ENCODE measurements at regions not wholly inside any gene's neighbourhood (a gene's known extent, or its start where the extent isn't known, plus 50 kb on each side); places are given as distances from the start of the nearest gene placed in this dataset.

GRCh38 chr6:27766405-27766804, 145.8 kb downstream of the OR2B2 start:
- Histone ChIP-seq H3K27me3 (replicated peaks in 1 of 2; ENCODE audit: control insufficient read depth in 2 of 2, extremely low read depth in 1 of 2, insufficient read depth in 2 of 2, low read length in 1 of 2) (peaks cover 0 to 5% of the 10 kb centered on the region in 2 experiments), H3K9me3 (no peaks in the 10 kb centered on the region), H3K4me3 (ENCODE audit: control insufficient read depth in 1 of 2, extremely low read depth in 1 of 2, low read length in 1 of 2) (no peak overlapping the region), H3K27ac (ENCODE audit: low read length) (no peak overlapping the region), H3K36me3 (ENCODE audit: control insufficient read depth in 2 of 2, extremely low read depth in 1 of 2, insufficient read depth in 1 of 2, low read length in 1 of 2) (no peaks in the 10 kb centered on the region), H3K4me1 (ENCODE audit: control insufficient read depth in 1 of 2, extremely low read depth in 1 of 2, insufficient read depth in 2 of 2, low read length in 2 of 2) (no peaks in the 10 kb centered on the region)
- H3K36me3 Mint-ChIP-seq: no peaks in the 10 kb centered on the region
- H3K9me3 Mint-ChIP-seq: no peaks in the 10 kb centered on the region
- no peak overlapping the region for H3K27ac Mint-ChIP-seq
- CTCF ChIA-PET: no interaction called here
- H3K4me1 Mint-ChIP-seq: peaks cover 0 to 4% (median 2%) of the 10 kb centered on the region in 3 donors
- POLR2A ChIA-PET: no interaction called here
- DNase-seq: no peak
- WGBS (ENCODE audit: insufficient coverage): no CpG with 5 or more reads among the region's 1 CpG
- peaks cover 13 to 16% of the 10 kb centered on the region in 2 donors for H3K27me3 Mint-ChIP-seq
- no peak for ATAC-seq (replicated peaks in 1 of 4)
- no peak overlapping the region for H3K4me3 Mint-ChIP-seq

- POLR2A ChIA-PET: no interaction called here
- H3K27ac Mint-ChIP-seq: no peak overlapping the region
- H3K27me3 Mint-ChIP-seq: peaks cover 13% of the 10 kb centered on the region in 2 donors
Measured at GRCh38 chr6:27765028-27765590, 147.1 kb downstream of the OR2B2 start.

GRCh38 chr6:27761391-27761790, 150.8 kb downstream of the OR2B2 start:
- POLR2A ChIA-PET: interaction anchor here in 1 of 2 donors (0.5 kb wide), 1 partner anchor 104 kb away, joined by 3 read pairs; a partner anchor contains a TSS
- CTCF ChIA-PET: interaction anchor here in 1 of 2 donors (1.6 kb wide), 1 partner anchor 34 kb away, joined by 3 read pairs; no protein-coding TSS in a partner anchor
- Histone ChIP-seq H3K27ac (ENCODE audit: low read length) (no peak overlapping the region), H3K4me1 (ENCODE audit: control insufficient read depth in 1 of 2, extremely low read depth in 1 of 2, insufficient read depth in 2 of 2, low read length in 2 of 2) (peaks cover 3 to 15% of the 10 kb centered on the region in 2 experiments), H3K36me3 (ENCODE audit: control insufficient read depth in 2 of 2, extremely low read depth in 1 of 2, insufficient read depth in 1 of 2, low read length in 1 of 2) (no peaks in the 10 kb centered on the region), H3K4me3 (ENCODE audit: control insufficient read depth in 1 of 2, extremely low read depth in 1 of 2, low read length in 1 of 2) (peak overlapping the region in 1 of 2 donors; percentile 56), H3K27me3 (replicated peaks in 1 of 2; ENCODE audit: control insufficient read depth in 2 of 2, extremely low read depth in 1 of 2, insufficient read depth in 2 of 2, low read length in 1 of 2) (peaks cover 0 to 14% of the 10 kb centered on the region in 2 experiments), H3K9me3 (no peaks in the 10 kb centered on the region)
- H3K4me3 Mint-ChIP-seq: peak overlapping the region in 2 of 3 donors; percentile 42 to 89
- H3K27me3 Mint-ChIP-seq: peaks cover 4 to 7% of the 10 kb centered on the region in 2 donors
- no peaks in the 10 kb centered on the region for H3K36me3 Mint-ChIP-seq
- H3K4me1 Mint-ChIP-seq: peaks cover 20 to 34% (median 20%) of the 10 kb centered on the region in 3 donors
- WGBS (ENCODE audit: insufficient coverage): 67% methylated on average over 1 of the region's 7 CpGs
- peak overlapping the region in 1 of 2 donors; percentile 92 for H3K27ac Mint-ChIP-seq
- H3K9me3 Mint-ChIP-seq: no peaks in the 10 kb centered on the region
- ATAC-seq (replicated peaks in 1 of 4) (peak in 1 of 4 experiments; percentile 20), DNase-seq (peak in 3 of 35 experiments; percentile 18 to 24 (median 21))

More at GRCh38 chr6:27765028-27765590, 147.1 kb downstream of the OR2B2 start:
- ATAC-seq (replicated peaks in 1 of 4): no peak
- peaks cover 0 to 16% (median 3%) of the 10 kb centered on the region in 3 donors for H3K4me1 Mint-ChIP-seq
- Histone ChIP-seq H3K4me3 (ENCODE audit: control insufficient read depth in 1 of 2, extremely low read depth in 1 of 2, low read length in 1 of 2) (no peak overlapping the region), H3K27me3 (replicated peaks in 1 of 2; ENCODE audit: control insufficient read depth in 2 of 2, extremely low read depth in 1 of 2, insufficient read depth in 2 of 2, low read length in 1 of 2) (peaks cover 0 to 5% of the 10 kb centered on the region in 2 experiments), H3K36me3 (ENCODE audit: control insufficient read depth in 2 of 2, extremely low read depth in 1 of 2, insufficient read depth in 1 of 2, low read length in 1 of 2) (no peaks in the 10 kb centered on the region), H3K9me3 (no peaks in the 10 kb centered on the region), H3K27ac (ENCODE audit: low read length) (no peak overlapping the region), H3K4me1 (ENCODE audit: control insufficient read depth in 1 of 2, extremely low read depth in 1 of 2, insufficient read depth in 2 of 2, low read length in 2 of 2) (no peaks in the 10 kb centered on the region)
- H3K36me3 Mint-ChIP-seq: no peaks in the 10 kb centered on the region
- H3K9me3 Mint-ChIP-seq: no peaks in the 10 kb centered on the region
- CTCF ChIA-PET: interaction anchor here in 1 of 2 donors (0.5 kb wide), 1 partner anchor 74 kb away, joined by 3 read pairs; a partner anchor contains a TSS
- H3K4me3 Mint-ChIP-seq: no peak overlapping the region
- no peak for DNase-seq

GRCh38 chr6:27760464-27760863, 151.7 kb downstream of the OR2B2 start:
- POLR2A ChIA-PET: no interaction called here
- H3K4me1 ChIP-seq (ENCODE audit: control insufficient read depth in 1 of 2, extremely low read depth in 1 of 2, insufficient read depth in 2 of 2, low read length in 2 of 2): peaks cover 3 to 15% of the 10 kb centered on the region in 2 experiments
- ATAC-seq (replicated peaks in 1 of 4): no peak
- H3K27ac ChIP-seq (ENCODE audit: low read length): no peak overlapping the region
- H3K4me3 ChIP-seq (ENCODE audit: control insufficient read depth in 1 of 2, extremely low read depth in 1 of 2, low read length in 1 of 2): no peak overlapping the region
- H3K27ac Mint-ChIP-seq: peak overlapping the region in 1 of 2 donors; percentile 58
- DNase-seq: no peak
- WGBS (ENCODE audit: insufficient coverage): 89% methylated on average over 1 of the region's 2 CpGs
- peaks cover 4 to 5% of the 10 kb centered on the region in 2 donors for H3K27me3 Mint-ChIP-seq
- H3K9me3 ChIP-seq: no peaks in the 10 kb centered on the region
- H3K36me3 ChIP-seq (ENCODE audit: control insufficient read depth in 2 of 2, extremely low read depth in 1 of 2, insufficient read depth in 1 of 2, low read length in 1 of 2): no peaks in the 10 kb centered on the region
- H3K27me3 ChIP-seq (replicated peaks in 1 of 2; ENCODE audit: control insufficient read depth in 2 of 2, extremely low read depth in 1 of 2, insufficient read depth in 2 of 2, low read length in 1 of 2): peaks cover 0 to 14% of the 10 kb centered on the region in 2 experiments
- H3K9me3 Mint-ChIP-seq: no peaks in the 10 kb centered on the region
- H3K4me3 Mint-ChIP-seq: peak overlapping the region in 1 of 3 donors; percentile 89
- peaks cover 20 to 37% (median 20%) of the 10 kb centered on the region in 3 donors for H3K4me1 Mint-ChIP-seq
- CTCF ChIA-PET: interaction anchor here in 1 of 2 donors (1.6 kb wide), 1 partner anchor 35 kb away, joined by 3 read pairs; no protein-coding TSS in a partner anchor
- no peaks in the 10 kb centered on the region for H3K36me3 Mint-ChIP-seq

GRCh38 chr6:27759930-27760329, 152.3 kb downstream of the OR2B2 start:
- H3K4me3 ChIP-seq (ENCODE audit: control insufficient read depth in 1 of 2, extremely low read depth in 1 of 2, low read length in 1 of 2): no peak overlapping the region
- H3K4me1 ChIP-seq (ENCODE audit: control insufficient read depth in 1 of 2, extremely low read depth in 1 of 2, insufficient read depth in 2 of 2, low read length in 2 of 2): peaks cover 3 to 15% of the 10 kb centered on the region in 2 experiments
- no CpG with 5 or more reads among the region's 1 CpG for WGBS (ENCODE audit: insufficient coverage)
- H3K9me3 ChIP-seq: no peaks in the 10 kb centered on the region
- H3K27ac ChIP-seq (ENCODE audit: low read length): no peak overlapping the region
- POLR2A ChIA-PET: interaction anchor here in 1 of 2 donors (0.7 kb wide), 1 partner anchor 133 kb away, joined by 3 read pairs; a partner anchor contains a TSS
- H3K27me3 Mint-ChIP-seq: no peaks in the 10 kb centered on the region
- DNase-seq (no peak), ATAC-seq (replicated peaks in 1 of 4) (no peak)
- H3K4me3 Mint-ChIP-seq: no peak overlapping the region
- H3K36me3 ChIP-seq (ENCODE audit: control insufficient read depth in 2 of 2, extremely low read depth in 1 of 2, insufficient read depth in 1 of 2, low read length in 1 of 2): no peaks in the 10 kb centered on the region
- H3K9me3 Mint-ChIP-seq: no peaks in the 10 kb centered on the region
- CTCF ChIA-PET: interaction anchor here in 1 of 2 donors (2.1 kb wide), 1 partner anchor 13 kb away, joined by 7 read pairs; no protein-coding TSS in a partner anchor
- H3K36me3 Mint-ChIP-seq: no peaks in the 10 kb centered on the region
- H3K4me1 Mint-ChIP-seq: peaks cover 20 to 39% (median 23%) of the 10 kb centered on the region in 3 donors
- peaks cover 0 to 14% of the 10 kb centered on the region in 2 experiments for H3K27me3 ChIP-seq (replicated peaks in 1 of 2; ENCODE audit: control insufficient read depth in 2 of 2, extremely low read depth in 1 of 2, insufficient read depth in 2 of 2, low read length in 1 of 2)
- no peak overlapping the region for H3K27ac Mint-ChIP-seq

DNA sequence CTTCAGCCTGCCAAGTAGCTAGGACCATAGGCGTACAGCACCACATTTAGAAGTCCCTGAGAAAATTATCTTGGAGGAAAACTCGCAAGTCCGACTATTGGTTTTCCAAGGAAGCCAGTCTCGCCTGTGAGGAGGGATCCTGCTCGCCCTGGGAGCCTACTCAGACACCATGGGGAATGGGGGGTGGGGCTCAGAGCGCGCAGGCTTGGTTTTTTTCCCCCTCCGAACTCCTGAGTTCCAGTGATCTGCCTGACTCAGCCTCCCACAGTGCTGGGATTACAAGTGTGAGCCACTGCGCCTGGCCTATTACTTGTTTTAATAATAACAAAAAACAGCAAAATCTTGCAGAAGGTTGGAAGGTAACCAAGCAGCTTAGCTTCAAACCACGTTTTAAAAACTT, 153.7 kb downstream of the OR2B2 start:
- 90% methylated on average over 5 of the region's 10 CpGs for WGBS (ENCODE audit: insufficient coverage)
- Mint-ChIP-seq H3K4me3 (peak overlapping the region; percentile 40 to 82 (median 81)), H3K36me3 (no peaks in the 10 kb centered on the region), H3K27me3 (no peaks in the 10 kb centered on the region), H3K9me3 (no peaks in the 10 kb centered on the region), H3K4me1 (peaks cover 30 to 46% (median 30%) of the 10 kb centered on the region in 3 donors), H3K27ac (peak overlapping the region in 1 of 2 donors; percentile 39)
- DNase-seq: no peak
- no peaks in the 10 kb centered on the region for H3K9me3 ChIP-seq
- POLR2A ChIA-PET: no interaction called here
- H3K36me3 ChIP-seq (ENCODE audit: control insufficient read depth in 2 of 2, extremely low read depth in 1 of 2, insufficient read depth in 1 of 2, low read length in 1 of 2): no peaks in the 10 kb centered on the region
- no peak overlapping the region for H3K27ac ChIP-seq (ENCODE audit: low read length)
- peaks cover 8 to 19% of the 10 kb centered on the region in 2 experiments for H3K4me1 ChIP-seq (ENCODE audit: control insufficient read depth in 1 of 2, extremely low read depth in 1 of 2, insufficient read depth in 2 of 2, low read length in 2 of 2)
- ATAC-seq (replicated peaks in 1 of 4): no peak
- CTCF ChIA-PET: interaction anchor here (0.6 to 2.1 kb wide), 4 partner anchors 14 to 130 kb away, joined by 3 to 7 read pairs (median 4); no protein-coding TSS in a partner anchor
- H3K27me3 ChIP-seq (replicated peaks in 1 of 2; ENCODE audit: control insufficient read depth in 2 of 2, extremely low read depth in 1 of 2, insufficient read depth in 2 of 2, low read length in 1 of 2): peaks cover 0 to 14% of the 10 kb centered on the region in 2 experiments
- H3K4me3 ChIP-seq (ENCODE audit: control insufficient read depth in 1 of 2, extremely low read depth in 1 of 2, low read length in 1 of 2): no peak overlapping the region
